ENCODE measurements at regions not wholly inside any gene's neighbourhood (a gene's known extent, or its start where the extent isn't known, plus 50 kb on each side); places are given as distances from the start of the nearest gene placed in this dataset.

DNA sequence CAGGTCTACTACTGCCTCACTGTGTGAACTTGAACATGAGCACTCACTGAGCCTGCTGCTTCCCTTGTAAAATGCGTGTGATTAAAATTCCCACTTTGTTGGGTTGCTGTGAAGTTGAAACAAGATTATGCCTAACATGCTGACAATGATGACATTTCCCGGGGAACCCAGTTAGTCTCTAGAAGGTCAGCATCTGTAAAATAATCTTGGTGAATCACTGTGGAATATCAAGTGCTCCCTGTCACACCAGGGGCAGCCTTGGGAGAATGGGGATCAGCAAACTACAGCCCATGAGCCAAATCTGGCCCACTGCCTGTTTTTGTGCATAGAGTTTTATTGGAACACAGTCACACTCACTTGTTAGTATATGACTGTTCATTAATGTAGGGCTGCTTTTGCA lies 335.2 kb downstream of the MIAT start:
- Histone ChIP-seq H3K27ac (no peak overlapping the region), H3K9me3 (replicated peaks in 1 of 3) (no peaks in the 10 kb centered on the region), H3K4me1 (replicated peaks in 1 of 2) (no peaks in the 10 kb centered on the region), H3K4me3 (no peak overlapping the region), H3K27me3 (no peaks in the 10 kb centered on the region), H3K36me3 (replicated peaks in 1 of 2) (no peaks in the 10 kb centered on the region)
- 47 to 58% (median 52%) methylated on average over 2 of the region's 2 CpGs; no CpG with 5 or more reads in 1 of the 4 donors for WGBS, 4 donors
- DNase-seq = peak in 4 of 7 donors; percentile 4 to 22 (median 17)
- TF ChIP-seq, protein P1, sequence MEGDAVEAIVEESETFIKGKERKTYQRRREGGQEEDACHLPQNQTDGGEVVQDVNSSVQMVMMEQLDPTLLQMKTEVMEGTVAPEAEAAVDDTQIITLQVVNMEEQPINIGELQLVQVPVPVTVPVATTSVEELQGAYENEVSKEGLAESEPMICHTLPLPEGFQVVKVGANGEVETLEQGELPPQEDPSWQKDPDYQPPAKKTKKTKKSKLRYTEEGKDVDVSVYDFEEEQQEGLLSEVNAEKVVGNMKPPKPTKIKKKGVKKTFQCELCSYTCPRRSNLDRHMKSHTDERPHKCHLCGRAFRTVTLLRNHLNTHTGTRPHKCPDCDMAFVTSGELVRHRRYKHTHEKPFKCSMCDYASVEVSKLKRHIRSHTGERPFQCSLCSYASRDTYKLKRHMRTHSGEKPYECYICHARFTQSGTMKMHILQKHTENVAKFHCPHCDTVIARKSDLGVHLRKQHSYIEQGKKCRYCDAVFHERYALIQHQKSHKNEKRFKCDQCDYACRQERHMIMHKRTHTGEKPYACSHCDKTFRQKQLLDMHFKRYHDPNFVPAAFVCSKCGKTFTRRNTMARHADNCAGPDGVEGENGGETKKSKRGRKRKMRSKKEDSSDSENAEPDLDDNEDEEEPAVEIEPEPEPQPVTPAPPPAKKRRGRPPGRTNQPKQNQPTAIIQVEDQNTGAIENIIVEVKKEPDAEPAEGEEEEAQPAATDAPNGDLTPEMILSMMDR (IDR thresholded peaks at IDR 0.05) = no peak
- TF ChIP-seq POLR2A (IDR thresholded peaks at IDR 0.05) = no peak
- intact Hi-C loops (cut with DNase I) = no loop called here

DNA sequence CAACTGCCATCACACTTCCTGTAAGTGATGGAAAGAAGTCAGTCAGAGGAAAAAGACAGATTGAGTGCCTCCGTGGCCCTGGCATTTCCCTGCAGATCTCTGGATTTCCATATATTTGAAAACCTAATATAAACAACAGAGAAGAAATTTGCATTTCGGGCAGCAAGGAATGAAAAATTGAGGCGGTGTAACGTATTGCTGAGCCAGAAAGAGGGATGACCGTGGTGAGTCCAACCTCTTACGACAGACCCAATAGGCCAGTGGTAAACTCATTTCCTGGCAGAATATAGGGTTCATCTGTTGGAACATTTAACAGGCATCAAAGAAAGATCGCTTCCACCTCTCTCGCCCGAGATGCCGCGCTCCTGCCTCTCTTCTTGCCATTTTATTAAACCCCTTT lies 336.5 kb downstream of the MIAT start:
- H3K27ac ChIP-seq = no peak overlapping the region
- DNase-seq = no peak
- no peak for TF ChIP-seq POLR2A (IDR thresholded peaks at IDR 0.05)
- TF ChIP-seq, protein P1 (IDR thresholded peaks at IDR 0.05) = no peak
- H3K4me1 ChIP-seq (replicated peaks in 1 of 2) = no peaks in the 10 kb centered on the region
- H3K4me3 ChIP-seq = no peak overlapping the region
- no peaks in the 10 kb centered on the region for H3K9me3 ChIP-seq (replicated peaks in 1 of 3)
- no peaks in the 10 kb centered on the region for H3K27me3 ChIP-seq
- 91 to 93% (median 93%) methylated on average over 11 of the region's 11 CpGs for WGBS, 4 donors
- intact Hi-C loops (cut with DNase I) = no loop called here
- H3K36me3 ChIP-seq (replicated peaks in 1 of 2) = no peaks in the 10 kb centered on the region

DNA sequence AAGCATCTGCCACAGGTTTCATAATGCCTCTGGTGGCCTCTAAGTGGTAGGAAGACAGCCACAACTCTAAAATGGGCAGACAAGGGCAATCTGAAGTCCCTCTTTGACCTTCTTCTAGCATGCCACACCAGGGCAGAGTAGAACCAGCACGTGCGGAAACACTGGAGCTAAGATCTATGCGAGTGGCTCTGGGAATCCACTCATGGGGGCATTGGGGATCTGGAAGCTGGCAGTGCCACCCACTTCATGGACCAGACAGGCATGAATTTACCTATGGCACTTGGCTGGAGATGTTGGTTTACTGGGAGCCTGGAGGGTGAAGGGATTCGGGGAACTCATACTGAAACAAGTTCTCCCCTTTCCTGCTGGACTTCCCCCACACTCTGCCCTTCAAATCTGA lies 337.4 kb downstream of the MIAT start:
- H3K27ac ChIP-seq = no peak overlapping the region
- TF ChIP-seq, protein P1 (IDR thresholded peaks at IDR 0.05) = no peak
- TF ChIP-seq POLR2A (IDR thresholded peaks at IDR 0.05) = no peak
- H3K27me3 ChIP-seq = no peaks in the 10 kb centered on the region
- intact Hi-C loops (cut with DNase I) = no loop called here
- no peak for DNase-seq
- no peaks in the 10 kb centered on the region for H3K36me3 ChIP-seq (replicated peaks in 1 of 2)
- WGBS, 4 donors = 92 to 95% (median 94%) methylated on average over 4 of the region's 4 CpGs
- no peaks in the 10 kb centered on the region for H3K4me1 ChIP-seq (replicated peaks in 1 of 2)
- H3K4me3 ChIP-seq = no peak overlapping the region
- H3K9me3 ChIP-seq (replicated peaks in 1 of 3) = no peaks in the 10 kb centered on the region

DNA sequence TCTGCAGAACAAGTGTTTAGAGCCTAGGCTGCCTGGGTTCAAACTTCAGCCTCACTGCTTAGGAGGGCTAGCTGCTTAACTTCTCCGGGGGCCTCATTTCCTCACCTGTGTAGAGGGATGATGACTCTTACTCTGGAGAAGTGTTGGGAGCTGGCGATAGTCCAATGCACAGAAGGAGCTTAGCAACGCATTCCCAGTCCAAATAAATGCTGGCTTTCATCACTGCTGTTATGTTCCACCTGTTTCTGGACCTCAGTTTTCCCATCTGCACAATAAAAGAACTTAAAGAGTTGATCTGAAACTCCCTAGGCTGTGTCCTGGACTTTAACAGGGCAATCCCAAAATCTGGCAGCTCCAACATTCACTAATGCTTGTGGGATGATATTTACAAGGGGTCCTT lies 337.8 kb downstream of the MIAT start:
- no peaks in the 10 kb centered on the region for H3K27me3 ChIP-seq
- no peak for DNase-seq
- no peaks in the 10 kb centered on the region for H3K4me1 ChIP-seq (replicated peaks in 1 of 2)
- no peak overlapping the region for H3K27ac ChIP-seq
- intact Hi-C loops (cut with DNase I) = no loop called here
- no peak overlapping the region for H3K4me3 ChIP-seq
- TF ChIP-seq, protein P1 (IDR thresholded peaks at IDR 0.05) = no peak
- TF ChIP-seq POLR2A (IDR thresholded peaks at IDR 0.05) = no peak
- 62 to 74% (median 66%) methylated on average over 3 of the region's 3 CpGs for WGBS, 4 donors
- H3K36me3 ChIP-seq (replicated peaks in 1 of 2) = no peaks in the 10 kb centered on the region
- H3K9me3 ChIP-seq (replicated peaks in 1 of 3) = no peaks in the 10 kb centered on the region

All from adrenal gland (tissue), 9 donors.